ENCODE measurements at regions not wholly inside any gene's neighbourhood (a gene's known extent, or its start where the extent isn't known, plus 50 kb on each side); places are given as distances from the start of the nearest gene placed in this dataset.
"Not testable (repeated sequence)": the region's sequence is repeated elsewhere in the genome, so short reads cannot be mapped to it uniquely, and the experiment has no call there.

GRCh38 chr12:75698052-75698451 lies 186.6 kb upstream of the KRR1 start:
- FAIRE-seq (no peak), DNase-seq (ENCODE audit: extremely low spot score, insufficient read length, low read depth) (no peak)

- no peak for DNase-seq (ENCODE audit: extremely low spot score, insufficient read length, low read depth)
- no peak for FAIRE-seq
Observed at GRCh38 chr12:75695926-75696325, 184.5 kb upstream of the KRR1 start.

GRCh38 chr12:75694534-75695268 lies 183.3 kb upstream of the KRR1 start:
- FAIRE-seq (no peak), DNase-seq (ENCODE audit: extremely low spot score, insufficient read length, low read depth) (no peak)

- DNase-seq (ENCODE audit: extremely low spot score, insufficient read length, low read depth) (no peak), FAIRE-seq (no peak)
Observed at GRCh38 chr12:75692876-75693275, 181.5 kb upstream of the KRR1 start.

- FAIRE-seq = no peak
- no peak for DNase-seq (ENCODE audit: extremely low spot score, insufficient read length, low read depth)
Observed at GRCh38 chr12:75690296-75690955, 179.0 kb upstream of the KRR1 start.

- not testable (repeated sequence) for DNase-seq (ENCODE audit: extremely low spot score, insufficient read length, low read depth); FAIRE-seq
Observed at GRCh38 chr12:75686233-75686632, 174.8 kb upstream of the KRR1 start.

GRCh38 chr12:75685617-75686225 lies 174.3 kb upstream of the KRR1 start:
- FAIRE-seq = no peak
- no peak for DNase-seq (ENCODE audit: extremely low spot score, insufficient read length, low read depth)

- DNase-seq (ENCODE audit: extremely low spot score, insufficient read length, low read depth) (no peak), FAIRE-seq (no peak)
Observed at GRCh38 chr12:75684678-75685616, 173.5 kb upstream of the KRR1 start.

GRCh38 chr12:75683995-75684586 lies 172.7 kb upstream of the KRR1 start:
- not testable (repeated sequence) for FAIRE-seq; DNase-seq (ENCODE audit: extremely low spot score, insufficient read length, low read depth)

GRCh38 chr12:75683220-75683619 lies 171.8 kb upstream of the KRR1 start:
- FAIRE-seq (no peak), DNase-seq (ENCODE audit: extremely low spot score, insufficient read length, low read depth) (no peak)

GRCh38 chr12:75677522-75677921 lies 166.1 kb upstream of the KRR1 start:
- FAIRE-seq = no peak
- DNase-seq (ENCODE audit: extremely low spot score, insufficient read length, low read depth) = no peak

GRCh38 chr12:75674393-75674792 lies 163.0 kb upstream of the KRR1 start:
- FAIRE-seq = no peak
- DNase-seq (ENCODE audit: extremely low spot score, insufficient read length, low read depth) = no peak

GRCh38 chr12:75672200-75672599 lies 160.8 kb upstream of the KRR1 start:
- no peak for FAIRE-seq
- DNase-seq (ENCODE audit: extremely low spot score, insufficient read length, low read depth) = no peak

- FAIRE-seq (no peak), DNase-seq (ENCODE audit: extremely low spot score, insufficient read length, low read depth) (no peak)
Observed at GRCh38 chr12:75670216-75670615, 158.8 kb upstream of the KRR1 start.

GRCh38 chr12:75666939-75667334 lies 155.5 kb upstream of the KRR1 start:
- no peak for FAIRE-seq

GRCh38 chr12:75666126-75666938 lies 154.9 kb upstream of the KRR1 start:
- FAIRE-seq (no peak), DNase-seq (ENCODE audit: extremely low spot score, insufficient read length, low read depth) (no peak)

More at GRCh38 chr12:75666939-75667334, 155.5 kb upstream of the KRR1 start:
- no peak for DNase-seq (ENCODE audit: extremely low spot score, insufficient read length, low read depth)

- FAIRE-seq = no peak
- DNase-seq (ENCODE audit: extremely low spot score, insufficient read length, low read depth) = no peak
Observed at GRCh38 chr12:75665216-75665615, 153.8 kb upstream of the KRR1 start.

- FAIRE-seq (no peak), DNase-seq (ENCODE audit: extremely low spot score, insufficient read length, low read depth) (no peak)
Observed at GRCh38 chr12:75662511-75663159, 151.2 kb upstream of the KRR1 start.

GRCh38 chr12:75661908-75662307 lies 150.5 kb upstream of the KRR1 start:
- FAIRE-seq (no peak), DNase-seq (ENCODE audit: extremely low spot score, insufficient read length, low read depth) (no peak)

Data from GM18507 (cell line).